HG03575 (cell line): ENCODE measurements at regions not wholly inside any gene's neighbourhood (a gene's known extent, or its start where the extent isn't known, plus 50 kb on each side); places are given as distances from the start of the nearest gene placed in this dataset.

ENCODE experiments used
- ATAC-seq: cut with Tn5 transposase; IDR thresholded peaks from one replicate; pipeline ENCODE4 v1.9.1; 2021; ENCODE audit not compliant: unreplicated experiment, insufficient number of reproducible peaks, low FRiP score; ENCODE audit errors: extremely low read depth

DNA sequence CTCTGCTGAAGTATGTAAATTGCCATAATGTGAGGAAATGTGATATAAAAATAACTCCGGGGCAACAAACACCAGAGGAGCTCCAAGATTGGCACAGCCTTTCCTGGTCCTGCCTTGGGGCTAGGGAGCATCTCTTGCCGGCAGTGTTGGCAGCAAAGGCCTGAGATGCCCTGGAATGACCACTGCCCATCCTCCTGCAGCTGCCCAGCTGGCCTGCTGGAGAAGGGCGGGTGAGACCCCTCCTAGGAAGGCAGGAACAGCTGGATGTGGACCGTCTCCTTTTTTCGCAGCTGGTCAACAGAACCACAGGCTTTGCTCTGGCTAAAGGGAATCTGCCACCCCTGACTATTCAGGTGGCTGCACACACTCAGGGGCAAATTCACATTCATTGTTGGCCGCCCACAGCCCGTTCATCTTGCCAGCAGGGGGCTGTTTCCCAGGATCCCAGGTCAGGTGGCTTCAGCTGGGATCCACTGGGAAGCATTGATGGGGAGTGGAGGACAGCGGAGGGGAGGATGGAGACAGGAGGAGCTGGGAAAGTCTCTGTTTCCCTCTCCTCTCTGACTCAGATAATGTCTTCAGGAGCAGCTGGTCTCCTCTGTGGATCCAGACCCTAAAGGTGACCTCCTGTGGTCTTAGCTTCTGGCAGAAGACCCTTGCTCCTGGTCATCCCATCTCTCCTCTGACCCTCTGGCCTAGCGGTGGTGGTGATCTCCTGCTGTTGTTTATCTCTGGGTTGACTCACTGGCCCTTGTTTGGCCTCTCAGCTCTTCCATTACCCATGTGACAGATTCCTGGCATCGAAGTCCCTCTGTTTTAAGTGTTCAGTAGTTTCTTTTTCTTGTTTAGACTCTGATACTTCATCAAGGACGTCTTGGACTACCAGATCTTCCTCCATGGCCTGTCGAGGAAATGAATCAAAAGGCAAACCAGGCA, 336.7 kb downstream of the DHX35 start:
- no peak for ATAC-seq

- no peak for ATAC-seq
Measured at GRCh38 chr20:39298121-39298520, 336.0 kb downstream of the DHX35 start.

DNA sequence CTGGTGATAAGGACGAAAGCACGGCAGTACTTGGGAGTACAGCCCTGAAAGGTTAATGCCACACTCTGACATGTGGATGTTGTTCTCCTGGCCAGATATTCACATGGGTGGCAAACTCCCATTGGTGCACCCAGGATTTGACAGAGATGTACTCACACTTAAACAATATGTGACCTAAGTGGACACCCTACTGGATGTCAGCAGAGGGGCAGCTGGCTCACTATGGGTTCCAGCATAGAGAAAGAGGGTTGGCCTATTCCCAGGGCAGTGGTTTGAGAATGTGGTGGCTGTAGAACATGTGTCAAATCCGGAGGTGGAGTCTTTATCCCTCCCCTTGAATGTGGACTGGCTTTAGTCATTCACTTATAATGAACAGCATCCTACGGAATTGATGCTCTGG, 333.2 kb downstream of the DHX35 start:
- no peak for ATAC-seq

GRCh38 chr20:39294137-39294725, 332.1 kb downstream of the DHX35 start:
- no peak for ATAC-seq

- no peak for ATAC-seq
Measured at GRCh38 chr20:39292193-39292736, 330.1 kb downstream of the DHX35 start.

DNA sequence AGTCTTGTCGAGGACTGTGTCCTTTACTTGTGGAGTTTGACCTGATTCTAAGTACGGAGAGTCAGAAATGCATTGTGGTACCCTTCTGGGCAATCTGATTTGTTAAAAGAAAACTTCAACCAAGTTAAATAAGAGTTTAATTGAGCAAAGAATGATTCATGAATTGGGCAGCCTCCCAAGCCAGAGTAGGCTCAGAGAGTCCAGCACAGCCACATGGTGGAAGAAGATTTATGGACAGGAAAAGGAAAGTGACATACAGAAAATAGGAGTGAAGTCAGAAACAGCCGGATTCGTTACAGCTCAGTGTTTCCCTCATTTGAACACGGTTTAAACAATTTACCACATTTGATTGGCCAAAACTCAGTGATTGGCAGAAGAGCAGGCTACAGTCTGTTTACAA, 329.2 kb downstream of the DHX35 start:
- ATAC-seq: no peak

DNA sequence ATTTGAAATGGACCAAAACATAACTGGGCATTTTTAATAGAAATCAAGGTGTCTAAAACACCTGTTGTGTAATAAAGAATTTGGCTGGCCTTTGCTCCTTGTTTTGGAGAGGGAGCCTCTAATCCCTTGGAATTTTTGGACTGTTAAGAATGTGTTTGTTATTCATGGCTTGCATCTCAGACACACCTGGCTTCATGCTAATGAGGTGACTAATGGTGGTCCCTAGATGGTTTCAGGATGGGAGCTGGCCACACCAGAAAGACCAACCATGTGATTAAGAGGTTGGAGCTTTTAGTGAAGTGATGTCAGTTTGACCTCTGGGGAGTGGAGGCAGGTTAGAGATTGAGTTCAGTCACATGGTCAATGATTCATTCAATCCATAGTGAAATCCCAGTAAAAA, 328.4 kb downstream of the DHX35 start:
- no peak for ATAC-seq

DNA sequence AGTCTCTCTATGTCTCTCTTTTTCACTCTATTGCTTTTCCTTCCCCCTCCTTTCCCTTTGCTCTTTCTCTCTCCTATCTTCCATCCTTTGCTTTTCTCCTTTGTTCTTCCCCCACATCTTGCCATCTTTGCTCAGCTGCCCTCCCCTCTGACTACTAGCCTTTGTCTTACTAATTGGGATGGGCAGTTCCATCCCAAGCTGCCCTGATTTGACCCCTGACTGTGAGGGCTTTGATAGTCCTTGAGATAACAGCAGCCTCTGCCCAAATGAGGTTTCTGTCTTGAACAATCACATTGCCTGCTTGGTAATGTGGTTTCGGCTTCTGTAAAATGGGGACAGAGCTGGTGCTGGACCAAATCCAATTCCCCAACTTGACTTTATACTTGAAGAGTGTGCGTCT, 327.7 kb downstream of the DHX35 start:
- no peak for ATAC-seq

DNA sequence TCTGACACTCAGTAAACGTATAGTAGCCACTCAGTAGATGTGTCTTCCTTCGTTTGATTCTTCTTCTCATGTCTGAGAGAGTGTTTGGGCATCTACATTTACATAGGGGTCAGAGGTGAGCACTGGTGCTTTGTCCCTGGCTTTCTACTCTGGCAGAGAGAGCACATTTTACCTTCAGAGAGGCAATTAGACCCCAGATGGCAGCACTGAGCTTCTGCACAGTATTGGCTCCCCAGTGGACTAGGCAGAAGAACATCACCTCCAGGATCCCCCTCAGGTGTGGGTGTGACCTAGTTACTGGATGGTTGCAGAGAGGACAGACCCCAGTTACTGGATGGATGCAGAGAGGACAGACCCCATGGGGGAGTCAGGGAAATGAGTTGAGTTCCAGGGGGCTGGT, 327.2 kb downstream of the DHX35 start:
- no peak for ATAC-seq

DNA sequence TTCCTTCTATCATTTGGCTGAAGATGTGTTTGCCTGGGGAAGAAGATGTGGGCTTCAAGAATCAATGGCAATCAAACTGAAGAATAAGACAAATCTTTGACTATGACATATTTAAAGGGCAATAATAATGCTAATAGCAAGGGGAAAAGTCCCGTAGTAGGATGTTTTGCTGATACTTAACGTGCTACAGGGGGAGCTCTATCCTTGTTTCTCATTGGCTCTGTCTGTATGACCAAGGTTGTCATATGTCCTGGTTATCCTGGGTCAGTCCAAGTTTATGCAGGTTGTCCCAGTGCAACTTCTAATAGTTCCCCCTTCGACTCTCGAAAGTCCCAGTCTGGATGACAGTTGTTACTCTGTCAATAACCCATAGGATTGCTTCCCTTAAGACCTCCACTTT, 321.3 kb downstream of the DHX35 start:
- no peak for ATAC-seq

DNA sequence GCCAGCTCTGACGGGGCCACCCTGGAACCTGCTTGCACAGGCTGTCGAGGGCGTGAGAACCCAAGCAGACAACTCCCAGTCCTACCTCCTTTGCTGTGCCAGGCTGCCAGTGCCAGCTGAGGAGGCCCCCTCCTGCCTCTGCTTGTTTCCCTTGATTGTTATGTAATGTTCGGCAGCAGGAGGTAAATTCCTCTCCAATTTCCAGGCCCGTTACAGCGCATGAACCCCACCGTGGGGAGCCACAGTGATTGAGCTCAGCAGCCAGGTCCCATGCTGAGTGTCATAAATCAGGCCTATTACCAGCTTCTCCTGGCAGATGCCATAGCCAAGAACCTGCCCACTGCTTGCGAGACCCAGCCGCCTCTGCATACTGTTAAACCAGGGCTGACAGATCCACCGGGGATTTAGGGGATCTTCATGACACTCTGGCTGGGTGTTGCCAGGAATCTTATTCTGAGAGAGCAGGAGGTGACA, 320.5 kb downstream of the DHX35 start:
- ATAC-seq: no peak

DNA sequence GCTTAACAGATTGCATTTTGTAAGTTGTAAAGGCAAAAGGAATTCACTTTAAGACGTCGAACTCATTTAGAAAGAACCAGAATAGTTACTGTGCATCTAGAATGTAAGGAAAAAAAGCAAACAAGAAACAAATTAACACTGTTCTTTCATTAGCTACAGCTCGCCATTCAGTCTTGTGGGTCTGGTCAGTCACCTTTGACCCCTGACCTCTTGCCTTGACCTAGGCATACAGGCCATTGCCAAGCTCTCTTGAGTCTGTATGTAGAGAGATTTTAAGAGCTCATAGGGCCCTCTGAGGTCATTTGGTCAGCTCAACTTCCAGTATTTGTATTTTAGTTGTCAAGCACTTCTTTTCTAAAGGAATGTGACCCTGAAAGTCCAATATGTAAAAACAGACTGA, 318.7 kb downstream of the DHX35 start:
- ATAC-seq: no peak

- no peak for ATAC-seq
Measured at GRCh38 chr20:39278230-39278788, 316.2 kb downstream of the DHX35 start.

DNA sequence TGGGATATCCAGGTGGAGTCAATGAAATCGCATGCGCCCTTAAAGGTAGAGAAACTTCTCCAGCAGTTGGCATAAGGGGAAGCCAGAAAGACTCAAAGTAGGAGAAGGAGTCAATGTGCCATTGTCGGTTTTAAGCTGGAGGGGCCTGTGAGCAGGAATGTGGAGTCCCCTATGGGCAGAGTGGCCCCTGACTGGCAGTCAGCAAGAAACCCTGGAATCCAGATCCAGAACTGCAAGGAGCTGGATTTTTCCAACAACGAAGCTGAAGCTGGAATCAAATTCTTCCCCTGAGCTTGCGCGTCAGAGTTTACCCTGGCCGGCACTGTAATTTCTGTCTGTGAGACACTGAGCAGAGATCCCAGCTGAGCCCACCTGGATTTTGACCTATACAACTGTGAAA, 315.0 kb downstream of the DHX35 start:
- ATAC-seq: no peak

DNA sequence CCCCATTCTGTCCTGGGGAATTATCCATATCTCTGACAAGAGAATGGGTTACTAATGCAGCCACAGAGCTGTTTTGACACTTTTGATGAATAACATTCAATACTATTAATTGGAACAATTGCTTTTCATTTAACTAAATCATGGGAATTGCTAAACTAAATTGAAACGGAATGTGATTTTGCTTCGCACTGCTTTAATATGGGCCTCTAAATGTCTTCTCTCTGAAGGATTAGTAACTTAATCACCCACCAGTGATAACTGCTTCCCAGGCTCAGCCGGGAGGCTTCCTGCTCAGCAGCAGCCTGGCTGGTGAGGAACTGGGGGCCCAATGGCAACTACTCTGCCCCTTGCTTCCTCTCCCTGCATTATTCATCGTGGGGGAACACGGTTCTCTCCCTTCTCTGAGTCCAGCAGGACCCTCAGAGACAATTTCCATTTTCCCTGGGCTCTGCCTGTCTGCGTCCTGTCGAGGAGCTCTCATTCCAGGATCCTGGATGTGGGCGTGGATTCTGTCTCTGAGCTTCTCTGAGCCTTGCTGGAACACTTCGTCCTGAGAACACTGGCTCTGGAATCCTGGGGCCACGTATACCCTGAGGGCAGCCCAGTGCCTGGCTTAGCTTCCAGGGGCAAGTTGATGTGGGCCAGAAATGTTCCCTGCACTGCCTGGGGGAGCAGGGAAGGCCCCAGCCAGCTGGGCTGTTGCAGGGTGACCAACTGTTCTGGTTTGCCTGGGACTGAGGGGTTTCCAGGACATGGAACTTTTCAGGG, 308.9 kb downstream of the DHX35 start:
- ATAC-seq: no peak

DNA sequence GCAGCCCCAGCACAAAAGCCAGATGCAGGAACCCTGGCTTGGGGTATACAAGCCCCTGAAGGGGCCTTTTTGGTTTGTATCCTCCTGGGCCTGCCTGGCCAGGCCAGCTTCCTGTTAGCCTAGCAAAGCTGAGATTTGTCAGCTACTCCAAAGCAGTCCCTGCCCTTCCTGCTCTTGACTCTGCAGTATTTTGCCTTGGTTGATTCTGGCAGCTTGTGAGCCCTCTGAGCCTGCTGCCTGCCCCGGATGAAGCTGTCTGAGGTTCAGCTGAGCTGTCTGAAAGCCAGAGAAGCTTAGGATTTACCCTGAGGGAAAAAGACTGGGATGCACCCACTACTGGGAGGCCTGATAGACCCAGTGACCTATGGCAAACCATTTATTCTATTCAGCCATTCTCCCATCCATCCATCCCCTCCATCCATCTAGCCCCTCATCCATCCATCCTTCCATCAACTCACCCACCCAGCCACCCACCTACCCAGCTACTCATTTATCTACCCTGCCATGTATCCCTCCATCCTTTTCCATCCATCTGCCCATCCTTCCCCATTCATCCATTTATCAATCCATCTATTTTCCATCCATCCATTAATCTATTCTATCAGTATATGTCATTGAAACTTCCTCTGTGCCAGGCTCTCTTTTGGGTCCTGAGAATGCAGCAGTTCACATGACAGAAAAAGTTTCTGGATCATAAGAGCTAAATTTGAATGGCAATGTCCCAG, 307.5 kb downstream of the DHX35 start:
- ATAC-seq: no peak

DNA sequence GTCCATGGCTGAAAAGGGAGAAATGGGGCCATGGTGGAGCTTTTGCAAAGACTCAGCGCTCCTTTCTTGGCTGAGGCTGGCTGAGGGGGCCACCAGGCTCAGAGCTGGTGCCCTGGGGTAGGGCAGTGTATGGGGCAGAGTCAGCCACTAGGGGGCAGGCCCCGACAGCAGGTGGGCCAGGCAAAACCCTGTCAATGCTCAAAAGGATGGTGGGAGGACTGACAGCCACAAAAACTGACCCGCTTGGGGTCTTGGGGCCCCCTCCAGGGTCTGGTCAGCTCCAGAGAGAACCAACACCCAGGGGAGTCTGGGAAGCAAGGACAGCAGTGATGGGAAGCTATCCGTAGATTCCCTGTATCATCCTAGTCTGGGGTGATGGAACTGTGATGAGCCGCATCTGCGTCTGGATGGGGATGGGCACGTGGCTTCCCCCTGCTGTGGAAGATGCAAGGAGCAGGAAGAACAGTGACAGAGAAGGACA, 306.9 kb downstream of the DHX35 start:
- ATAC-seq: no peak

GRCh38 chr20:39268491-39268951, 306.4 kb downstream of the DHX35 start:
- ATAC-seq: no peak
